Thoracic aorta (tissue), 2 donors: ENCODE measurements at regions not wholly inside any gene's neighbourhood (a gene's known extent, or its start where the extent isn't known, plus 50 kb on each side); places are given as distances from the start of the nearest gene placed in this dataset.

ENCODE experiments used
- ATAC-seq: fragments of 150-250 bp; one replicate; pipeline ENCODE4 v1.8.0; 2017; ENCODE audit warnings: low read depth; ENCODE audit not compliant: insufficient number of reproducible peaks, low FRiP score
- DNase-seq: peaks from one replicate; pipeline ENCODE4 v3.0.0-alpha.2; 2020; ENCODE audit warnings: low spot score
- H3K27ac ChIP-seq, 2 donors: fragments of 200-600 bp; sonication (generic); 1 replicate in 1 of 2; 2 replicates in 1 of 2; pipeline ENCODE4 v1.5.1; 2016; ENCODE audit warnings: mild to moderate bottlenecking in 2 of 2, moderate library complexity in 2 of 2
- H3K27me3 ChIP-seq: fragments of 200-600 bp; sonication (generic); replicated peaks from 2 replicates; pipeline ENCODE4 v1.6.0; 2016; ENCODE audit warnings: mild to moderate bottlenecking; ENCODE audit not compliant: insufficient read depth
- H3K36me3 ChIP-seq: fragments of 200-600 bp; sonication (generic); one replicate; pipeline ENCODE4 v1.5.1; 2016
- H3K4me1 ChIP-seq, 2 donors: fragments of 200-600 bp; sonication (generic); 1 replicate in 1 of 2; 2 replicates in 1 of 2; pipeline versions ENCODE4 v1.5.1 to v1.6.0; 2016; ENCODE audit warnings: low read depth in 2 of 2, mild to moderate bottlenecking in 1 of 2; ENCODE audit not compliant: control insufficient read depth in 1 of 2
- H3K4me3 ChIP-seq: fragments of 200-600 bp; sonication (generic); 2 replicates; pipeline ENCODE4 v1.5.1; 2016; ENCODE audit warnings: mild to moderate bottlenecking
- H3K9me3 ChIP-seq: fragments of 200-600 bp; sonication (generic); 2 replicates; pipeline ENCODE4 v1.5.1; 2016
- TF ChIP-seq, protein P1 (sequence below): fragments of 200-600 bp; sonication (generic); IDR thresholded peaks from one replicate; pipeline ENCODE4 v1.5.1; 2019; ENCODE audit warnings: antibody characterized with exemption

DNA sequence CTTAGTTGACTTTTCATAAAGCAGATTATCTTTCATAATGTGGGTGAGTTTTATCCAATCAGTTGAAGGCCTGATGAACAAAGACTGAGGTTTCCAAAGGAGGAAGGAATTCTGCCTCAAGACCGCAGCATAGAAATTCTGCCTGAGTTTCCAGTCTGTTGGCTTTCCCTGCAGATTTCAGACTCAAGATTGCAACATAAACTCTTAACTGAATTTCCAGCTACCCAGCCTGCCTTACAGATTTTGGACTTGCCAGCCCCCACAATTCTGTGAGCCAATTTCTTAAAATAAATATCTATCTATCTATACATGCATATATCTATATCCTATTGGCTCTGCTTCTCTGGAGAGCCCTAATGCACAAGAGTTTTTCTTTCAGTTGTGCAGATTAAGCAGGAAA lies 57.3 kb upstream of the SMLR1 start:
- ATAC-seq (no peak), DNase-seq (no peak)
- H3K9me3 ChIP-seq, result no peaks in the 10 kb centered on the region
- H3K36me3 ChIP-seq, result no peaks in the 10 kb centered on the region
- H3K4me3 ChIP-seq, result no peak overlapping the region
- no peaks in the 10 kb centered on the region for H3K4me1 ChIP-seq
- H3K27me3 ChIP-seq, result no peaks in the 10 kb centered on the region
- TF ChIP-seq, protein P1, sequence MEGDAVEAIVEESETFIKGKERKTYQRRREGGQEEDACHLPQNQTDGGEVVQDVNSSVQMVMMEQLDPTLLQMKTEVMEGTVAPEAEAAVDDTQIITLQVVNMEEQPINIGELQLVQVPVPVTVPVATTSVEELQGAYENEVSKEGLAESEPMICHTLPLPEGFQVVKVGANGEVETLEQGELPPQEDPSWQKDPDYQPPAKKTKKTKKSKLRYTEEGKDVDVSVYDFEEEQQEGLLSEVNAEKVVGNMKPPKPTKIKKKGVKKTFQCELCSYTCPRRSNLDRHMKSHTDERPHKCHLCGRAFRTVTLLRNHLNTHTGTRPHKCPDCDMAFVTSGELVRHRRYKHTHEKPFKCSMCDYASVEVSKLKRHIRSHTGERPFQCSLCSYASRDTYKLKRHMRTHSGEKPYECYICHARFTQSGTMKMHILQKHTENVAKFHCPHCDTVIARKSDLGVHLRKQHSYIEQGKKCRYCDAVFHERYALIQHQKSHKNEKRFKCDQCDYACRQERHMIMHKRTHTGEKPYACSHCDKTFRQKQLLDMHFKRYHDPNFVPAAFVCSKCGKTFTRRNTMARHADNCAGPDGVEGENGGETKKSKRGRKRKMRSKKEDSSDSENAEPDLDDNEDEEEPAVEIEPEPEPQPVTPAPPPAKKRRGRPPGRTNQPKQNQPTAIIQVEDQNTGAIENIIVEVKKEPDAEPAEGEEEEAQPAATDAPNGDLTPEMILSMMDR, result no peak
- H3K27ac ChIP-seq, result no peak overlapping the region

DNA sequence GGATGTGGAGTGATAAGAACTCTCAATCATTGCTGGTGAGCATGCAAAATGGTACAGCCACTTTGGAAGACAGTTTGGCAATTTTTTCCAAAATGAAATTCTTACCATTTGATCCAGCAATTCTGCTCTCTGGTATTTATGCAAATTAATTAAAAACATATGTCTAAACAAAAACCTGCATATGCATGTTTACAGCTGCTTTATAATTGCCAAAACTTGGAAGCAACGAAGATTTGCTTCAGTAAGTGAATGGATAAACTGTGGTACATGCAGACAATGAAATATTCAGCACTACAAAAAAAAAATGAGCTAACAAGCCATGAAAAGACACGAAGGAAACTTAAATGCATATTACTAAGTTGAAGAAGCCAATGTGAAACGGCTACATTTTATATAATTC lies 55.5 kb upstream of the SMLR1 start:
- Histone ChIP-seq H3K27ac (no peak overlapping the region), H3K27me3 (no peaks in the 10 kb centered on the region), H3K4me1 (no peaks in the 10 kb centered on the region), H3K36me3 (no peaks in the 10 kb centered on the region), H3K4me3 (no peak overlapping the region), H3K9me3 (no peaks in the 10 kb centered on the region)
- DNase-seq, result no peak
- TF ChIP-seq, protein P1, result no peak
- no peak for ATAC-seq

DNA sequence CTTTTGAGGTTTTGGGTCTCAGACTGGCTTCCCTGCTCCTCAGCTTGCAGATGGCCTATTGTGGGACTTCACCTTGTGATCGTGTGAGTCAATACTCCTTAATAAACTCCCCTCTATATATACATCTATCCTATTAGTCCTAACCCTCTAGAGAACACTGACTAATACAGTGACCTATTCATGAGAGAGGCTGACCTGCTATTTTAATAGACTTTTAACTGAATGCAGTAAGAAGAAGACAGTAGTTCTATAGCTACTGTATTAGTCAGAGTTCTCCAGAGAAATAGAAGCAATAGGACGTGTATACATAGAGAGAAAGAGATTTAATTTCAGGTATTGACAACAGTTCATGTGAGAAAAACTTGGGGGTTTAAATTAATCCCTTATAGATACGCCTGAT lies 53.3 kb upstream of the SMLR1 start:
- Histone ChIP-seq H3K9me3 (no peaks in the 10 kb centered on the region), H3K4me3 (no peak overlapping the region), H3K27me3 (no peaks in the 10 kb centered on the region), H3K27ac (no peak overlapping the region), H3K36me3 (no peaks in the 10 kb centered on the region), H3K4me1 (no peaks in the 10 kb centered on the region)
- TF ChIP-seq, protein P1, result no peak
- no peak for DNase-seq
- ATAC-seq, result no peak

DNA sequence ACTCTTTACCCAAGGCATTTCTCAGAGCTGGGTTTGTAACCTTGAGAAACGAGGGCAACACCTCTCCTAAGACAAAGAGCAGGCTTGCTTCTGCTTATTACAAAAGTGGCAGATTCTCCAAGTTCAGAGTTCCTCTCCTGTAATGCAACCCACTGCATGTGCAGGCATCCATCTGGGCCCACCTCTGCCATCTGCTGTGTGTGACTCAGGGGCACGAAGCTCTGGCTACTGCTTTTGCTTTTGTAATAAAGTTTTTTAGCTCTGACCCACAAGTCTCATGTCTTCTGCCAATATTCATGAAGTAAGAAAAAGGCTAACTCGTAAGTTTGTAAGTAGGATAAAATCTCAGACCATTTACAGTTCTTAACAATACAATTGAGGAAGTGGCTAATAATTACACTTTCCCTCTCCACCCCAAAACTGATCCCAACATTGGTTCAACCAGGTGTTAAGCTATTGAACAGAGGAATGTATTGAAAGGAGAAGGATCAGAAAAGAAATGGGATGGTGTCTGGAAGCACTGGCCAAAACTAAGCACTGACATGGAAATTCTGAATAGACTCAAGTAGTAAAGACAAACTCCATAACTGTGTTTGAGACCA lies 51.7 kb upstream of the SMLR1 start:
- Histone ChIP-seq H3K27ac (no peak overlapping the region), H3K4me3 (no peak overlapping the region), H3K36me3 (no peaks in the 10 kb centered on the region), H3K4me1 (peaks cover 0 to 9% of the 10 kb centered on the region in 2 donors), H3K27me3 (no peaks in the 10 kb centered on the region), H3K9me3 (no peaks in the 10 kb centered on the region)
- no peak for ATAC-seq
- no peak for DNase-seq
- TF ChIP-seq, protein P1, result no peak

DNA sequence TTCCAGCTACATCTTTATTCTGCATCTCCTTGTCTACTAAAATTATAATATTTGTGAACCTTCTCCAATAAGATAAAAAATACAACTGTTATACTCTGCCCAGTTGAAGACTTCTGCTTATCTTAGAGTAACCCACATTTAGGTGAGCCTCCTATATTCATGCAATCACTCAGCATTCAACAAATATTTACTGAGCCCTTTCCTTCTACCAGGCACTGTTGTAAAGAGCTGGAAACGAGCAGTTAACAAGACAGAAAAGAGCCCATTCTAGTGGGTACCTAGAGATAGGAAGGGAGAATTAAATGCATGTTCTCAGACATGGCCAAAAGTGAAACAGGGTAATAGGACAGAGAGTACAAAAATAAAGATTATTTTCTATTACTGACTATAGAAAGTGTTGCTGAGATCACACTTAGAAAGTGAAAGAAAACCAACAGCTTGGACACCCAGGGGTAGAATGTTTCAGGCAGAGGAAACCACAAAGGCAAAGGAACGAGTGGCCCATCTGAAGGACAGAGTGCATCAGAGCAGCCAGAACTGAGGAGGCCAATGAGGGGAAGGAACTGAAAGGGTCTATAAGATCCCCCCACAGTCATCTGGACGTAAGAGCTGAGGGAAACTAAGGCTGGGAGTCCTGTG lies 50.8 kb upstream of the SMLR1 start:
- DNase-seq (no peak), ATAC-seq (no peak)
- no peak overlapping the region for H3K4me3 ChIP-seq
- H3K27me3 ChIP-seq, result no peaks in the 10 kb centered on the region
- no peaks in the 10 kb centered on the region for H3K36me3 ChIP-seq
- H3K9me3 ChIP-seq, result no peaks in the 10 kb centered on the region
- H3K27ac ChIP-seq, result no peak overlapping the region
- H3K4me1 ChIP-seq, result peaks cover 0 to 9% of the 10 kb centered on the region in 2 donors
- TF ChIP-seq, protein P1, result no peak
